Upper lobe of left lung (tissue), 4 donors: ENCODE measurements at regions not wholly inside any gene's neighbourhood (a gene's known extent, or its start where the extent isn't known, plus 50 kb on each side); places are given as distances from the start of the nearest gene placed in this dataset.

Experiments used
- POLR2A ChIP-seq, 4 donors: fragments of 450-650 bp; IDR thresholded peaks; one replicate each; pipeline ENCODE4 v1.5.1; 2016 to 2017; ENCODE audit warnings: antibody characterized with exemption in 4 of 4, mild to moderate bottlenecking in 2 of 4
- POLR2AphosphoS5 ChIP-seq, 2 donors: sonication (generic); formaldehyde crosslinking; IDR thresholded peaks; one replicate each; pipeline ENCODE4 v1.5.1; 2017; ENCODE audit warnings: antibody characterized with exemption in 2 of 2
- TF ChIP-seq, protein P1 (sequence below), 6 experiments: fragments of 450-650 bp in 4 of 6; fragments of 200-600 bp in 2 of 6; sonication (generic) in 2 of 6; IDR thresholded peaks; one replicate each; pipeline ENCODE4 v1.5.1; 2016 to 2019; ENCODE audit warnings: antibody characterized with exemption in 6 of 6

DNA sequence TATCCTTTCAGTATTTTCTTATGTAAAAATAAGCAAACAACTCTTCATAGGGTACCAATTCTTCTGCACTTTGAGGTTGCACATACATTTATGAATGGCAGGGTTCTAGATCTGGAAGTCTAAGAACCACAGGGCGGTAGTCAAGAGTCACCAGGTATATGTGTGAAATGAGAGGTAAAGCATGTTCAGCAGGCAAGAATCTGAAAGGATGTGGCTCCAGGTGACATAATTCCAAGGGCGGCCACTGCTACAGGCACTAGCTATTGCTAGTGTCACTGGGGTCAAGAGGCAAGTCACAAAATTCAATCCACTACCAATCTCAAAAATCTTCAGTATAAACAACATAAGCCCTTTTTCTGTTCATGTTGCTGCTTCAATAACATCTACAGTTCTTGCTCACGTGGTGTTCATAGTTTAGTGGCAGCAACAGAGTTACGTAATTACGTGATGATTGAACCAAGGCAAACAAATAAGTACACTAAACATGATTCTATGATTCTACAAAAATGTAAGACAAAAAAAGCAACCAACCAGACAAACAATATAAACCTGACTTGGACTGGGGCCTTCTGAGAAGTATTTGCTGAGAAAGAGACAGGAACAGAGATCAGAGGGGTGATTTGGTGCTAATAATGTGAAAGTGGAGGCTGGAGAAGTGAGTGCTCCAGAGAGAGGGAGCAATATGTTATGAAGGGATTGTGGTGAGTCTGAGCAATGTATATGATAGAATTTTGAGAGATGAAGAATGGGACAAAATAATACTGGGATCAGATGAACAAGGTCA is 101.7 kb downstream of the NAA11 start:
- TF ChIP-seq, protein P1, sequence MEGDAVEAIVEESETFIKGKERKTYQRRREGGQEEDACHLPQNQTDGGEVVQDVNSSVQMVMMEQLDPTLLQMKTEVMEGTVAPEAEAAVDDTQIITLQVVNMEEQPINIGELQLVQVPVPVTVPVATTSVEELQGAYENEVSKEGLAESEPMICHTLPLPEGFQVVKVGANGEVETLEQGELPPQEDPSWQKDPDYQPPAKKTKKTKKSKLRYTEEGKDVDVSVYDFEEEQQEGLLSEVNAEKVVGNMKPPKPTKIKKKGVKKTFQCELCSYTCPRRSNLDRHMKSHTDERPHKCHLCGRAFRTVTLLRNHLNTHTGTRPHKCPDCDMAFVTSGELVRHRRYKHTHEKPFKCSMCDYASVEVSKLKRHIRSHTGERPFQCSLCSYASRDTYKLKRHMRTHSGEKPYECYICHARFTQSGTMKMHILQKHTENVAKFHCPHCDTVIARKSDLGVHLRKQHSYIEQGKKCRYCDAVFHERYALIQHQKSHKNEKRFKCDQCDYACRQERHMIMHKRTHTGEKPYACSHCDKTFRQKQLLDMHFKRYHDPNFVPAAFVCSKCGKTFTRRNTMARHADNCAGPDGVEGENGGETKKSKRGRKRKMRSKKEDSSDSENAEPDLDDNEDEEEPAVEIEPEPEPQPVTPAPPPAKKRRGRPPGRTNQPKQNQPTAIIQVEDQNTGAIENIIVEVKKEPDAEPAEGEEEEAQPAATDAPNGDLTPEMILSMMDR (IDR thresholded peaks at IDR 0.05), result no peak
- TF ChIP-seq POLR2AphosphoS5 (IDR thresholded peaks at IDR 0.05) (no peak), POLR2A (IDR thresholded peaks at IDR 0.05) (no peak)
